Adrenal gland (tissue), 9 donors: ENCODE measurements at regions not wholly inside any gene's neighbourhood (a gene's known extent, or its start where the extent isn't known, plus 50 kb on each side); places are given as distances from the start of the nearest gene placed in this dataset.

ENCODE experiments used
- DNase-seq, 7 donors: peaks; one replicate each; pipeline ENCODE4 v3.0.0-alpha.2; 2019 to 2020
- H3K27ac ChIP-seq, 5 donors: fragments of 200-600 bp; sonication (generic) in 4 of 5; 1 replicate in 3 of 5; 2 replicates in 2 of 5; pipeline versions ENCODE4 v1.5.1 to v1.8.0; 2016 to 2020; ENCODE audit warnings: mild to moderate bottlenecking in 1 of 5
- H3K27me3 ChIP-seq: fragments of 200-600 bp; 2 replicates; pipeline ENCODE4 v1.8.0; 2021
- H3K36me3 ChIP-seq, 2 donors: fragments of 200-600 bp; replicated peaks in 1 of 2; 1 replicate in 1 of 2; 2 replicates in 1 of 2; pipeline versions ENCODE4 v1.5.1 to v1.8.0; 2018 to 2022
- H3K4me1 ChIP-seq, 2 donors: fragments of 200-600 bp; replicated peaks in 1 of 2; 1 replicate in 1 of 2; 2 replicates in 1 of 2; pipeline versions ENCODE4 v1.5.1 to v1.8.0; 2018 to 2021
- H3K4me3 ChIP-seq, 4 donors: fragments of 200-600 bp; sonication (generic) in 3 of 4; one replicate each; pipeline ENCODE4 v1.5.1; 2016 to 2018
- H3K9me3 ChIP-seq, 3 donors: fragments of 200-600 bp; sonication (generic) in 1 of 3; replicated peaks in 1 of 3; 1 replicate in 2 of 3; 2 replicates in 1 of 3; pipeline versions ENCODE4 v1.5.1 to v1.8.0; 2016 to 2021
- CTCF ChIP-seq, 6 experiments: fragments of 450-650 bp in 4 of 6; fragments of 200-600 bp in 2 of 6; sonication (generic) in 1 of 6; IDR thresholded peaks; 1 replicate in 5 of 6; 2 replicates in 1 of 6; pipeline versions ENCODE4 v1.5.1 to v1.8.0; 2016 to 2021; ENCODE audit warnings: antibody characterized with exemption in 6 of 6, mild to moderate bottlenecking in 2 of 6, moderate library complexity in 1 of 6
- POLR2A ChIP-seq, 2 donors: fragments of 450-650 bp; IDR thresholded peaks; one replicate each; pipeline ENCODE4 v1.6.1; 2017; ENCODE audit warnings: antibody characterized with exemption in 2 of 2, mild to moderate bottlenecking in 2 of 2, moderate library complexity in 1 of 2
- WGBS, 4 donors: extraction: QIAGEN DNeasy Blood & Tissue Kit in 2 of 4; methylation state at CpG; one replicate each; pipeline versions ENCODE4 v1.1.5 to v1.1.7; 2013 to 2017; 5-methylcytosine and 5-hydroxymethylcytosine counted together
- intact Hi-C, 2 donors: fragments of 100-400 bp; cut with DNase I; formaldehyde crosslinking; loops; one replicate each; pipeline versions ENCODE4 v1.14.1 to v1.15.0; 2022 to 2023
- donor health status: healthy with polysubstance abuse.
- donor health status: Bipolar disorder and iron deficiency.
- donor health status: DM: yes; HTN: yes; CAD: no.
- donor health status: DM: no; HTN: no; CAD: no.
- donor health status: DM: no; HTN: no; CAD: no.

- H3K4me3 ChIP-seq, result no peak overlapping the region
- intact Hi-C loops, result no loop called here
- H3K4me1 ChIP-seq, result no peaks in the 10 kb centered on the region
- H3K9me3 ChIP-seq, result no peaks in the 10 kb centered on the region
- TF ChIP-seq CTCF (IDR thresholded peaks at IDR 0.05) (no peak), POLR2A (IDR thresholded peaks at IDR 0.05) (no peak)
- no peaks in the 10 kb centered on the region for H3K27me3 ChIP-seq
- 87 to 95% (median 92%) methylated on average over 13 to 17 of the region's 17 CpGs for WGBS, 4 donors
- no peak overlapping the region for H3K27ac ChIP-seq
- no peaks in the 10 kb centered on the region for H3K36me3 ChIP-seq
- DNase-seq, result no peak
Measured at GRCh38 chr13:19090495-19090894, 91.1 kb downstream of the TUBA3C start.

DNA sequence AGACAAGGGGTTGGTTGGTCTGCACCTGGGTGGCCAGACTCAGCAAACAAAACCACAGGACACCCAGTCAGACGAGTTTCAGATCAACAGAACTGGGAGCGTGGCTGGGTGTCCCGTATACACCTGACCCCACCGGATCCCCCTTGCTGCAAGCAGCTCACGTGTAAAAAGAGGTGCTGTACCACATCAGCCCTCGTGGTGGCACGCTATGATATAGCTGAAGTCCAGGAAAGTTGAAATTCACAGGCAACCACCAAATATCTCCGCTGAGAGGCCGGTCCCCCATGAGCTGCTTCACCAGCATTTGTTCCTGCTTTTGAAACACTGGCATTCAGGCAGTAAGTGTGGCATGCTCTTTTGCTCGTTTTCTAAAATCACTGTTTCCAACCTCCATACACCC, 92.3 kb downstream of the TUBA3C start:
- DNase-seq, result no peak
- Histone ChIP-seq H3K27me3 (no peaks in the 10 kb centered on the region), H3K4me1 (no peaks in the 10 kb centered on the region), H3K9me3 (no peaks in the 10 kb centered on the region), H3K36me3 (no peaks in the 10 kb centered on the region), H3K27ac (no peak overlapping the region), H3K4me3 (no peak overlapping the region)
- 52 to 57% (median 55%) methylated on average over 6 to 10 of the region's 10 CpGs for WGBS, 4 donors
- TF ChIP-seq POLR2A (IDR thresholded peaks at IDR 0.05) (no peak), CTCF (IDR thresholded peaks at IDR 0.05) (peak in 2 of 6 experiments; percentile 11 to 13)
- intact Hi-C loops, result no loop called here

DNA sequence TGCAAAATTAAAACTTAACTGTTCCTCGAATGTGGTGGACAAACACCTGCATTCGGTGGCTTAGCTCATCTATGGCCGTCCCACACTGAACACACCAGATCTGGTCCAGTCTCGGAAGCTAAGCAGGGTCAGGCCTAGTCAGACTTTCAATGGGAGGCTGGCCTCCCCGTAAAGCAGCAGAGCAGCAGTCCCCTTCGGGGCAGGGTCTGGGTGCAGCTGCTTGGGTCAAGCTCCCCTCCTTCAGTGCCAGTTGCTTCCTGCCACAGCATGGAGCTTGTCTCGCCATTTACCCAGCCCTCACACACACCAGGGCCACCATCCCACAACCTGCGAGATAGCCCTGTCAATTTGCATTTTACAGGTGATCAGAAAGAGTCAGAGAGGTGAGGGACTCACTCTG, 93.2 kb downstream of the TUBA3C start:
- no peaks in the 10 kb centered on the region for H3K36me3 ChIP-seq
- H3K9me3 ChIP-seq, result no peaks in the 10 kb centered on the region
- H3K27ac ChIP-seq, result no peak overlapping the region
- no peaks in the 10 kb centered on the region for H3K27me3 ChIP-seq
- no peak for DNase-seq
- no peak overlapping the region for H3K4me3 ChIP-seq
- 51 to 77% (median 73%) methylated on average over 5 to 8 of the region's 8 CpGs for WGBS, 4 donors
- TF ChIP-seq POLR2A (IDR thresholded peaks at IDR 0.05) (no peak), CTCF (IDR thresholded peaks at IDR 0.05) (no peak)
- intact Hi-C loops, result no loop called here
- H3K4me1 ChIP-seq, result no peaks in the 10 kb centered on the region

DNA sequence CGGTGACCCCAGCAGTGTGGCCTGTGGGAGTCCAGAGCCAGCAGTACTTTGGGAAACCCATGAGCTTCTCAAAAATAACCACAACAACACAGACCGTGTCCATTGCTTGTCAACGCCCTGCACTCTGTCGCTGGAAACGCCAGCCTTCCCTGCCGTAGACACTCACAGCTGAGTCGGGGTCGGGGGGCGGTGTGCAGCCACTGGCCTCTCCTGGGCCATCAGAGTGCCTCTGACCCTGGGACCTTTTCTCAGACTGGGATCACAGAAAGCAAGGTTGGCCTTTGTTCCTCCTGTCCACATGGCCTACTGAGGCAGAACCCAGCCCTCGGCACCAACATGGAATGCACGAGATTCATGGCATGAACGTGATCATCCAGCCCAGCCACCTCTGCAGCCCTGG, 95.7 kb downstream of the TUBA3C start:
- no peak overlapping the region for H3K27ac ChIP-seq
- H3K4me1 ChIP-seq, result no peaks in the 10 kb centered on the region
- no peaks in the 10 kb centered on the region for H3K9me3 ChIP-seq
- intact Hi-C loops, result no loop called here
- no peaks in the 10 kb centered on the region for H3K27me3 ChIP-seq
- TF ChIP-seq CTCF (IDR thresholded peaks at IDR 0.05) (no peak), POLR2A (IDR thresholded peaks at IDR 0.05) (no peak)
- WGBS, 4 donors, result 73 to 91% (median 89%) methylated on average over 4 to 12 of the region's 12 CpGs
- no peak overlapping the region for H3K4me3 ChIP-seq
- H3K36me3 ChIP-seq, result no peaks in the 10 kb centered on the region
- DNase-seq, result no peak
